WTC11 (cell line): ENCODE measurements at regions not wholly inside any gene's neighbourhood (a gene's known extent, or its start where the extent isn't known, plus 50 kb on each side); places are given as distances from the start of the nearest gene placed in this dataset.
"Not testable (repeated sequence)": the region's sequence is repeated elsewhere in the genome, so short reads cannot be mapped to it uniquely, and the experiment has no call there.

Experiments used
- ATAC-seq: fragments of 200-7000 bp; cut with Tn5 transposase; 2 replicates; pipeline ENCODE4 v1.10.0; 2021; ENCODE audit warnings: mild to moderate bottlenecking, moderate library complexity
- CTCF ChIA-PET: fragments of 300-600 bp; sonication (Branson Sonifier 250); formaldehyde crosslinking; loops from one replicate; lab custom pipeline; 2021; ENCODE audit warnings: antibody characterized with exemption; lab: Charles Lee
- POLR2A ChIA-PET: fragments of 350-600 bp; sonication (Branson Sonifier 250); formaldehyde crosslinking; loops from one replicate; lab custom pipeline; 2021; ENCODE audit warnings: antibody characterized with exemption; lab: Charles Lee
- DNase-seq: peaks from one replicate; pipeline ENCODE4 v3.0.0; 2021; ENCODE audit warnings: low spot score
- H3K27ac Mint-ChIP-seq: 2 replicates; pipeline ENCODE4 v1.8.0; 2021; ENCODE audit warnings: mixed read lengths
- H3K27me3 Mint-ChIP-seq: 2 replicates; pipeline ENCODE4 v1.8.0; 2021; ENCODE audit warnings: low read depth, mild to moderate bottlenecking, moderate library complexity, mixed read lengths
- H3K36me3 Mint-ChIP-seq: 2 replicates; pipeline ENCODE4 v1.8.0; 2021; ENCODE audit warnings: mixed read lengths
- H3K4me1 Mint-ChIP-seq: 2 replicates; pipeline ENCODE4 v1.8.0; 2022; ENCODE audit warnings: mixed read lengths
- H3K4me3 Mint-ChIP-seq: 2 replicates; pipeline ENCODE4 v1.8.0; 2021; ENCODE audit warnings: mild to moderate bottlenecking, moderate library complexity, mixed read lengths
- H3K9me3 Mint-ChIP-seq: 2 replicates; pipeline ENCODE4 v1.8.0; 2021; ENCODE audit warnings: mixed read lengths
- CBFB ChIP-seq: sonication (generic); formaldehyde crosslinking; IDR thresholded peaks from 2 replicates; pipeline ENCODE4 v1.8.1; 2022; ENCODE audit warnings: mild to moderate bottlenecking, low read depth, missing genetic modification reagents
- ELF4 ChIP-seq: sonication (generic); formaldehyde crosslinking; IDR thresholded peaks from 2 replicates; pipeline ENCODE4 v1.8.1; 2022; ENCODE audit warnings: low read depth, mild to moderate bottlenecking, moderate library complexity, missing genetic modification reagents
- ETV6 ChIP-seq: sonication (generic); formaldehyde crosslinking; IDR thresholded peaks from 2 replicates; pipeline ENCODE4 v1.8.1; 2022; ENCODE audit warnings: mild to moderate bottlenecking, missing genetic modification reagents
- FOXJ3 ChIP-seq: sonication (generic); formaldehyde crosslinking; IDR thresholded peaks from 2 replicates; pipeline ENCODE4 v1.9.0; 2021; ENCODE audit warnings: missing genetic modification reagents, mild to moderate bottlenecking, borderline replicate concordance
- GRHL2 ChIP-seq: fragments of 250-450 bp; sonication (Bioruptor Pico); IDR thresholded peaks from 2 replicates; pipeline ENCODE4 v1.8.0; 2022; ENCODE audit warnings: mild to moderate bottlenecking, moderate library complexity; ENCODE audit not compliant: insufficient replicate concordance, severe bottlenecking
- IRF2 ChIP-seq: sonication (generic); formaldehyde crosslinking; IDR thresholded peaks from 2 replicates; pipeline ENCODE4 v1.8.0; 2022; ENCODE audit warnings: low read depth, missing genetic modification reagents, borderline replicate concordance
- NFATC4 ChIP-seq: fragments of 250-450 bp; sonication (Bioruptor Pico); IDR thresholded peaks from 2 replicates; pipeline ENCODE4 v1.9.0; 2021; ENCODE audit warnings: mild to moderate bottlenecking
- ZNF121 ChIP-seq: sonication (generic); formaldehyde crosslinking; IDR thresholded peaks from 2 replicates; pipeline ENCODE4 v1.8.0; 2023; ENCODE audit warnings: missing genetic modification reagents
- TF ChIP-seq, protein P1 (sequence below): fragments of 250-450 bp; sonication (Bioruptor Pico); IDR thresholded peaks from 2 replicates; pipeline ENCODE4 v1.9.0; 2021; ENCODE audit warnings: mild to moderate bottlenecking, borderline replicate concordance
- TF ChIP-seq, protein P2 (sequence below): sonication (generic); formaldehyde crosslinking; IDR thresholded peaks from 2 replicates; pipeline ENCODE4 v1.8.1; 2022; ENCODE audit warnings: mild to moderate bottlenecking, moderate library complexity, missing genetic modification reagents
- TF ChIP-seq, protein P3 (sequence below): sonication (generic); formaldehyde crosslinking; IDR thresholded peaks from 2 replicates; pipeline ENCODE4 v1.8.1; 2023; ENCODE audit warnings: mild to moderate bottlenecking, missing genetic modification reagents, borderline replicate concordance
- TF ChIP-seq, protein P4 (sequence below): sonication (generic); formaldehyde crosslinking; IDR thresholded peaks from 2 replicates; pipeline ENCODE4 v1.8.0; 2023; ENCODE audit warnings: missing genetic modification reagents
- TF ChIP-seq, protein P5 (sequence below): sonication (generic); formaldehyde crosslinking; IDR thresholded peaks from 2 replicates; pipeline ENCODE4 v1.8.0; 2022; ENCODE audit warnings: mild to moderate bottlenecking, missing genetic modification reagents

DNA sequence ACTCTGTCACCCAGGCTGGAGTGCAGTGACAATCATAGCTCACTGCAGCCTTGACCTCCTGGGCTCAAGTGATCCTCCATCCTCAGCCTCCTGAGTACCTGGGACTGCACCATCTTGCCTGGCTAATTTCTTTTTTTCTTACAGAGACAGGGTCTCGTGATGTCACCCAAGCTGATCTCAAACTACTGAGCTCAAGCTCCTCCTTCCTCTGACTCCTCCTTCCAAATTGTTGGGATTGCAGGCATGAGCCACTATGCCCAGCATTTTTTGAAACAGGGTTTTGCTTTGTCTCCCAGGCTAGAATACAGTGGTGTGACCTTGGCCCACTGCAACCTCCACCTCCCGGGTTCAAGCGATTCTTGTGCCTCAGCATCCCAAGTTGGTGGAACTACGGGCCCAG is 358.3 kb upstream of the MTNR1B start (continued):
- TF ChIP-seq, protein P1, sequence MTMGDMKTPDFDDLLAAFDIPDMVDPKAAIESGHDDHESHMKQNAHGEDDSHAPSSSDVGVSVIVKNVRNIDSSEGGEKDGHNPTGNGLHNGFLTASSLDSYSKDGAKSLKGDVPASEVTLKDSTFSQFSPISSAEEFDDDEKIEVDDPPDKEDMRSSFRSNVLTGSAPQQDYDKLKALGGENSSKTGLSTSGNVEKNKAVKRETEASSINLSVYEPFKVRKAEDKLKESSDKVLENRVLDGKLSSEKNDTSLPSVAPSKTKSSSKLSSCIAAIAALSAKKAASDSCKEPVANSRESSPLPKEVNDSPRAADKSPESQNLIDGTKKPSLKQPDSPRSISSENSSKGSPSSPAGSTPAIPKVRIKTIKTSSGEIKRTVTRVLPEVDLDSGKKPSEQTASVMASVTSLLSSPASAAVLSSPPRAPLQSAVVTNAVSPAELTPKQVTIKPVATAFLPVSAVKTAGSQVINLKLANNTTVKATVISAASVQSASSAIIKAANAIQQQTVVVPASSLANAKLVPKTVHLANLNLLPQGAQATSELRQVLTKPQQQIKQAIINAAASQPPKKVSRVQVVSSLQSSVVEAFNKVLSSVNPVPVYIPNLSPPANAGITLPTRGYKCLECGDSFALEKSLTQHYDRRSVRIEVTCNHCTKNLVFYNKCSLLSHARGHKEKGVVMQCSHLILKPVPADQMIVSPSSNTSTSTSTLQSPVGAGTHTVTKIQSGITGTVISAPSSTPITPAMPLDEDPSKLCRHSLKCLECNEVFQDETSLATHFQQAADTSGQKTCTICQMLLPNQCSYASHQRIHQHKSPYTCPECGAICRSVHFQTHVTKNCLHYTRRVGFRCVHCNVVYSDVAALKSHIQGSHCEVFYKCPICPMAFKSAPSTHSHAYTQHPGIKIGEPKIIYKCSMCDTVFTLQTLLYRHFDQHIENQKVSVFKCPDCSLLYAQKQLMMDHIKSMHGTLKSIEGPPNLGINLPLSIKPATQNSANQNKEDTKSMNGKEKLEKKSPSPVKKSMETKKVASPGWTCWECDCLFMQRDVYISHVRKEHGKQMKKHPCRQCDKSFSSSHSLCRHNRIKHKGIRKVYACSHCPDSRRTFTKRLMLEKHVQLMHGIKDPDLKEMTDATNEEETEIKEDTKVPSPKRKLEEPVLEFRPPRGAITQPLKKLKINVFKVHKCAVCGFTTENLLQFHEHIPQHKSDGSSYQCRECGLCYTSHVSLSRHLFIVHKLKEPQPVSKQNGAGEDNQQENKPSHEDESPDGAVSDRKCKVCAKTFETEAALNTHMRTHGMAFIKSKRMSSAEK (CRISPR knock-in tag) = no peak
- TF ChIP-seq ELF4 (CRISPR knock-in tag) = no peak
- TF ChIP-seq ETV6 (CRISPR knock-in tag) = no peak
- TF ChIP-seq NFATC4 (CRISPR knock-in tag) = no peak
- TF ChIP-seq CBFB (CRISPR knock-in tag) = no peak
- TF ChIP-seq ZNF121 (CRISPR knock-in tag) = no peak
- TF ChIP-seq, protein P2, sequence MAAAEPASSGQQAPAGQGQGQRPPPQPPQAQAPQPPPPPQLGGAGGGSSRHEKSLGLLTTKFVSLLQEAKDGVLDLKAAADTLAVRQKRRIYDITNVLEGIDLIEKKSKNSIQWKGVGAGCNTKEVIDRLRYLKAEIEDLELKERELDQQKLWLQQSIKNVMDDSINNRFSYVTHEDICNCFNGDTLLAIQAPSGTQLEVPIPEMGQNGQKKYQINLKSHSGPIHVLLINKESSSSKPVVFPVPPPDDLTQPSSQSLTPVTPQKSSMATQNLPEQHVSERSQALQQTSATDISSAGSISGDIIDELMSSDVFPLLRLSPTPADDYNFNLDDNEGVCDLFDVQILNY (CRISPR knock-in tag) = no peak
- TF ChIP-seq, protein P3, sequence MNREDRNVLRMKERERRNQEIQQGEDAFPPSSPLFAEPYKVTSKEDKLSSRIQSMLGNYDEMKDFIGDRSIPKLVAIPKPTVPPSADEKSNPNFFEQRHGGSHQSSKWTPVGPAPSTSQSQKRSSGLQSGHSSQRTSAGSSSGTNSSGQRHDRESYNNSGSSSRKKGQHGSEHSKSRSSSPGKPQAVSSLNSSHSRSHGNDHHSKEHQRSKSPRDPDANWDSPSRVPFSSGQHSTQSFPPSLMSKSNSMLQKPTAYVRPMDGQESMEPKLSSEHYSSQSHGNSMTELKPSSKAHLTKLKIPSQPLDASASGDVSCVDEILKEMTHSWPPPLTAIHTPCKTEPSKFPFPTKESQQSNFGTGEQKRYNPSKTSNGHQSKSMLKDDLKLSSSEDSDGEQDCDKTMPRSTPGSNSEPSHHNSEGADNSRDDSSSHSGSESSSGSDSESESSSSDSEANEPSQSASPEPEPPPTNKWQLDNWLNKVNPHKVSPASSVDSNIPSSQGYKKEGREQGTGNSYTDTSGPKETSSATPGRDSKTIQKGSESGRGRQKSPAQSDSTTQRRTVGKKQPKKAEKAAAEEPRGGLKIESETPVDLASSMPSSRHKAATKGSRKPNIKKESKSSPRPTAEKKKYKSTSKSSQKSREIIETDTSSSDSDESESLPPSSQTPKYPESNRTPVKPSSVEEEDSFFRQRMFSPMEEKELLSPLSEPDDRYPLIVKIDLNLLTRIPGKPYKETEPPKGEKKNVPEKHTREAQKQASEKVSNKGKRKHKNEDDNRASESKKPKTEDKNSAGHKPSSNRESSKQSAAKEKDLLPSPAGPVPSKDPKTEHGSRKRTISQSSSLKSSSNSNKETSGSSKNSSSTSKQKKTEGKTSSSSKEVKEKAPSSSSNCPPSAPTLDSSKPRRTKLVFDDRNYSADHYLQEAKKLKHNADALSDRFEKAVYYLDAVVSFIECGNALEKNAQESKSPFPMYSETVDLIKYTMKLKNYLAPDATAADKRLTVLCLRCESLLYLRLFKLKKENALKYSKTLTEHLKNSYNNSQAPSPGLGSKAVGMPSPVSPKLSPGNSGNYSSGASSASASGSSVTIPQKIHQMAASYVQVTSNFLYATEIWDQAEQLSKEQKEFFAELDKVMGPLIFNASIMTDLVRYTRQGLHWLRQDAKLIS (CRISPR knock-in tag) = no peak
- no peak for TF ChIP-seq GRHL2 (CRISPR knock-in tag)
- TF ChIP-seq IRF2 (CRISPR knock-in tag) = no peak
- TF ChIP-seq, protein P4, sequence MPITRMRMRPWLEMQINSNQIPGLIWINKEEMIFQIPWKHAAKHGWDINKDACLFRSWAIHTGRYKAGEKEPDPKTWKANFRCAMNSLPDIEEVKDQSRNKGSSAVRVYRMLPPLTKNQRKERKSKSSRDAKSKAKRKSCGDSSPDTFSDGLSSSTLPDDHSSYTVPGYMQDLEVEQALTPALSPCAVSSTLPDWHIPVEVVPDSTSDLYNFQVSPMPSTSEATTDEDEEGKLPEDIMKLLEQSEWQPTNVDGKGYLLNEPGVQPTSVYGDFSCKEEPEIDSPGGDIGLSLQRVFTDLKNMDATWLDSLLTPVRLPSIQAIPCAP (CRISPR knock-in tag) = no peak

DNA sequence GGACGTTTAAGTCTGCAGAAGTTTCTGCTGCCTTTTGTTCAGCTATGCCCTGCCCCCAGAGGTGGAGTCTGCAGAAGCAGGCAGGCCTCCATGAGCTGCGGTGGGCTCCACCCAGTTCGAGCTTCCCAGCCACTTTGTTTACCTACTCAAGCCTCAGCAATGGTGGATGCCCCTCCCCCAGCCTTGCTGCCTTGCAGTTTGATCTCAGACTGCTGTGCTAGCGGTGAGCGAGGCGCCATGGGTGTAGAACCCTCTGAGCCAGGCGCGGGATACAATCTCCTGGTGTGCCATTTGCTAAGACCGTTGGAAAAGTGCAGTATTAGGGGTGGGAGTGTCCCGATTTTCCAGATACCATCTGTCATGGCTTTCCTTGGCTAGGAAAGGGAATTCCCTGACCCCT is 351.4 kb upstream of the MTNR1B start:
- ATAC-seq, POLR2A ChIA-PET, H3K27ac Mint-ChIP-seq, H3K4me1 Mint-ChIP-seq, CTCF ChIA-PET, H3K4me3 Mint-ChIP-seq, H3K27me3 Mint-ChIP-seq, DNase-seq: not testable (repeated sequence)
- H3K9me3 Mint-ChIP-seq = peaks cover 33% of the 10 kb centered on the region
- H3K36me3 Mint-ChIP-seq = peaks cover 30% of the 10 kb centered on the region

DNA sequence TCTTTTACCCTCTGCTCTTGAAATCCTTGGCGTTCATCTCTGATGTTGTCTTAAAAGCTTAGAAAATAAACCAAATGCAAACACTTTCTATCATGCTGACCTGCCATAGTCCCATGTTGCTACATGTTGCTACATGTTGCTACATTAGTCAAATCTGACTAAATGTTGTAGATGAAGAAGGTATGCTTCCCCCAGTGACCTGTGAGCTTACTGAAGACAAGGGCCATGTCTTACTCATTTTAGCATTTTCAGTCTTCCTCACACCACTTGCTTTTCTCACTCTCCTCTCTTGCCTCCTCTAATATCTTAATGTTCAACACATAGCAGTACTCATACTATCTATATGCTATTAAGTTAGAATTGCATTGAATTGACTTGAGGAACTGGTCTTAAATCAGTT is 346.4 kb upstream of the MTNR1B start:
- ATAC-seq = no peak
- peaks cover 14% of the 10 kb centered on the region for H3K9me3 Mint-ChIP-seq
- no peaks in the 10 kb centered on the region for H3K27me3 Mint-ChIP-seq
- POLR2A ChIA-PET = no interaction called here
- peaks cover 6% of the 10 kb centered on the region for H3K4me1 Mint-ChIP-seq
- CTCF ChIA-PET = no interaction called here
- no peak overlapping the region for H3K27ac Mint-ChIP-seq
- no peak for TF ChIP-seq FOXJ3
- TF ChIP-seq, protein P5, sequence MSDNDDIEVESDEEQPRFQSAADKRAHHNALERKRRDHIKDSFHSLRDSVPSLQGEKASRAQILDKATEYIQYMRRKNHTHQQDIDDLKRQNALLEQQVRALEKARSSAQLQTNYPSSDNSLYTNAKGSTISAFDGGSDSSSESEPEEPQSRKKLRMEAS (CRISPR knock-in tag) = no peak
- no peak for DNase-seq
- H3K36me3 Mint-ChIP-seq = peaks cover 16% of the 10 kb centered on the region
- H3K4me3 Mint-ChIP-seq = no peak overlapping the region
